ENCODE measurements at regions not wholly inside any gene's neighbourhood (a gene's known extent, or its start where the extent isn't known, plus 50 kb on each side); places are given as distances from the start of the nearest gene placed in this dataset.

GRCh38 chr6:168724669-168725570, 283.9 kb downstream of the SMOC2 start:
- no peak for DNase-seq (ENCODE audit: low read depth in 1 of 2, low spot score in 2 of 2)

DNA sequence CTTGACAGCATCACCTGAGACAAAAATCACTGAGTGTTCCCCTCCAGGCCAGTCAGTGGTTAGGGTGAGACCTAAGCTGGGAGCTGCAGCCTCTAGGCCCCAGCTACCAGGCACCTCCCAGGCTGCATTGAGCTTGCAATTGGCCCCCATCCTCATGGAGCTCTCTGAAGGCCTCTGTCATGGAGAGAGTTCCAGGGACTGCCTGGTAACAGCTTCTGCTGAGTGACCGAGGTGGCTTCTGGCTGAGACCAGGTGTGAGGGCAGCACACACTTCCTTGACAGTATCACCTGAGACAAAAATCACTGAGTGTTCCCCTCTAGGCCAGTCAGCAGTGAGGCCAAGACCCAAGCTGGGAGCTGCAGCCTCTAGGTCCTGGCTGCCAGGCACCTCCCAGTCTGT, 283.0 kb downstream of the SMOC2 start:
- H3K27ac ChIP-seq = no peak overlapping the region
- no peaks in the 10 kb centered on the region for H3K36me3 ChIP-seq
- peaks cover 2% of the 10 kb centered on the region for H3K9me3 ChIP-seq (replicated peaks)
- H3K27me3 ChIP-seq (replicated peaks) = no peaks in the 10 kb centered on the region
- H3K4me3 ChIP-seq = no peak overlapping the region
- no peaks in the 10 kb centered on the region for H3K4me1 ChIP-seq (replicated peaks)
- DNase-seq (ENCODE audit: low read depth in 1 of 2, low spot score in 2 of 2) = no peak

More at GRCh38 chr6:168724669-168725570, 283.9 kb downstream of the SMOC2 start:
- Histone ChIP-seq H3K4me1 (replicated peaks) (no peaks in the 10 kb centered on the region), H3K27me3 (replicated peaks) (no peaks in the 10 kb centered on the region), H3K36me3 (no peaks in the 10 kb centered on the region), H3K27ac (no peak overlapping the region), H3K4me3 (no peak overlapping the region), H3K9me3 (replicated peaks) (peaks cover 2% of the 10 kb centered on the region)

DNA sequence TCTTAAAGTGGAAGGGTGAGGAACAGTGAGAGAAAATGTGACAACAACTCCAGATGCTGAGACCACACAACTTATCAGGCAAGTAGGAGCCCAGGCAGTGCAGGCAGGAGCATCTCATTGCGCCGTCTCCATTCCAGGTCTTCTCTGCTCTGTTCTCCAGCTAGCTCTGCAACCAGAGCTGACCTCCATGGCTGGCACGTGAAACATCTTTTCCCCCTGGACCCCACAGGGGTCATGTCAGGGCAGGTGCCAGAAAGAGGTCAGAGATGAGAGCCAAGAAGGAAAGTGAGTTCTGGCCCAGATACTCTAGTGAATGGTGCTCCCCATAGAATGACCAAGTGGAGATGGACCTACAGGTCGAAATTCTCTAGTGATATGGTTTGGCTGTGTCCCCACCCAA, 281.4 kb downstream of the SMOC2 start:
- Histone ChIP-seq H3K9me3 (replicated peaks) (no peaks in the 10 kb centered on the region; the same call in none of the 2 replicates), H3K4me3 (no peak overlapping the region), H3K27me3 (replicated peaks) (no peaks in the 10 kb centered on the region)

DNA sequence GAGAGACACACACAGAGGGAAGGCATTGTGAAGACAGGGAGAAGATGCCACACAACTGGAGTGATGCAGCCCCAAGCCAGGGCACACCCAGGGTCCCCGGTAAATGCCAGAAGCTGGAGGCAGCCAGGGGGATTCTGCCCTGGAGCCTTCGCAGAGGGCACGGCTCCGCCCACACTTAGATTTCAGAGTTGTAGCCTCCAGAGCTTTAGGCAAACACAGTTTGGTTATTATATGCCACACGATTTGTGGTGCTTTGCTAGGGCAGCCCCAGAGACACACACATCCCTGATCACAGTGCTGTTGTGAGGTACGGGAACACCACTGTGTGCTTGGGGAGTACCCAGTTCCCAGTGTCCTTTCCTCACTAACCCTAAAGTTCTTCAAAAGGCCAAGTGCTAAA, 280.6 kb downstream of the SMOC2 start:
- H3K27me3 ChIP-seq (replicated peaks) = no peaks in the 10 kb centered on the region
- H3K9me3 ChIP-seq (replicated peaks) = no peaks in the 10 kb centered on the region; the same call in none of the 2 replicates
- no peak overlapping the region for H3K4me3 ChIP-seq

More for the DNA sequence above, 281.4 kb downstream of the SMOC2 start:
- H3K27ac ChIP-seq = no peak overlapping the region
- no peaks in the 10 kb centered on the region for H3K4me1 ChIP-seq (replicated peaks)
- DNase-seq (ENCODE audit: low read depth in 1 of 2, low spot score in 2 of 2) = no peak
- H3K36me3 ChIP-seq = no peaks in the 10 kb centered on the region

DNA sequence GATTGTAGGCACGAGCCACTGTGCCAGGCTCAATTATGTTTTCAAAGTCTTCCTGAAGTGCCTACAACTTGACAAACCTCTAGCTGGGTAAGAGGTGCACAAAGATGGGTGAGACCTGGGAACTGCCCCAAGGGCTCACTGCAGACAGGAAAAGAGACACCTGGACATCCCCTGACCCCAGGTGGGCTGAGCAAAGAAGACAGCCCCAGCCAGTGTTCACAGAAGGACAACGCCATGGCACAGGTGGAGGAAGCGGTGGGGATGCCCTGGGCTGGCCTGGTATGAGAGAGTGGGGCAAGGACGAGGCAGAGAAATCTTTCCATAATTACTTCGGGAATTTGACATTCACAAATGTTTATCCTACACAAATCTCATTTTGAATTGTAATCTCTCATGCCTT, 278.9 kb downstream of the SMOC2 start:
- H3K9me3 ChIP-seq (replicated peaks) = peaks cover 2% of the 10 kb centered on the region
- no peak overlapping the region for H3K27ac ChIP-seq
- DNase-seq (ENCODE audit: low read depth in 1 of 2, low spot score in 2 of 2) = no peak

More for the DNA sequence above, 280.6 kb downstream of the SMOC2 start:
- Histone ChIP-seq H3K36me3 (no peaks in the 10 kb centered on the region), H3K27ac (no peak overlapping the region), H3K4me1 (replicated peaks) (no peaks in the 10 kb centered on the region)
- DNase-seq (ENCODE audit: low read depth in 1 of 2, low spot score in 2 of 2) = no peak

GRCh38 chr6:168718821-168719475, 278.0 kb downstream of the SMOC2 start:
- no peak for DNase-seq (ENCODE audit: low read depth in 1 of 2, low spot score in 2 of 2)
- Histone ChIP-seq H3K27ac (no peak overlapping the region), H3K27me3 (replicated peaks) (no peaks in the 10 kb centered on the region), H3K9me3 (replicated peaks) (peaks cover 10% of the 10 kb centered on the region), H3K4me1 (replicated peaks) (no peaks in the 10 kb centered on the region), H3K4me3 (no peak overlapping the region), H3K36me3 (no peaks in the 10 kb centered on the region)

More for the DNA sequence above, 278.9 kb downstream of the SMOC2 start:
- Histone ChIP-seq H3K36me3 (no peaks in the 10 kb centered on the region), H3K4me1 (replicated peaks) (no peaks in the 10 kb centered on the region), H3K27me3 (replicated peaks) (no peaks in the 10 kb centered on the region), H3K4me3 (no peak overlapping the region)
